DMS153 (cell line): ENCODE measurements at regions not wholly inside any gene's neighbourhood (a gene's known extent, or its start where the extent isn't known, plus 50 kb on each side); places are given as distances from the start of the nearest gene placed in this dataset.
"Not testable (repeated sequence)": the region's sequence is repeated elsewhere in the genome, so short reads cannot be mapped to it uniquely, and the experiment has no call there.

Source experiments
- DNase-seq: peaks from one replicate; lab custom pipeline; 2025; lab: John Stamatoyannopoulos, UW

DNA sequence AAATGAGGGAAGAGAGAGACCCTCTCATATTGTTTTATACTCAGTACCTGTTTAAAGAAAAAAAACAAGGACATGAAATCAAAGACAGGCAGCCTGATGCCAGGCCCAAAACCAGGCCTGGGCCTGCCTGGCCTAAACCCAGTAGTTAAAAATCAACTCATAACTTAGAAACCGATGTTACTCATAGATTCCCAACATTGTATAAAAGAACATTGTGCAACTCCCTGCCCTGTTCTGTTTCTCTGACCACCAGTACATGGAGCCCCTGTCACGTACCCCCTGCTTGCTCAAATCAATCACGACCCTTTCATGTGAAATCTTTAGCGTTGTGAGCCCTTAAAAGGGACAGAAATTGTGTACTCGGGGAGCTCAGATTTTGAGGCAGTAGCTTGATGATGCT lies 291.4 kb upstream of the SGCG start:
- DNase-seq: not testable (repeated sequence)

DNA sequence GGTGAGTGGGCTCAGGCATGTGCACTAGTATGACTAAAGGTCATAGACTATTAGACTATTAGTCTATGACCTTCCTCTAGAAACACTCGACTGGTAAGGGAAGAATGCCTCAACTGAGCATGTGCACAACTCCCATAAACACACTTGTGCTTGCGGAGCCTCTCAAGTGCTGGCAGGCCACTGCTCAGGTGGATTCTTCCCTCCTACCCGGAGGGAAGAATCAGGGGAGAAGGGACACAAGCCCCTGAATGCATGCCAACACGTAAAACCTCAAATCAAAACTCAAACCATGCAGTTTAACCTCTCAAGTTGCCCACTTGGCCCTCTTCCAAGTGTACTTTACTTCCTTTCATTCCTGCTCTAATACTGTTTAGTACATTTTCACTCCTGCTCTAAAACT lies 287.6 kb upstream of the SGCG start:
- DNase-seq: no peak

- no peak for DNase-seq
Measured at GRCh38 chr13:22893777-22894176, 287.0 kb upstream of the SGCG start.

DNA sequence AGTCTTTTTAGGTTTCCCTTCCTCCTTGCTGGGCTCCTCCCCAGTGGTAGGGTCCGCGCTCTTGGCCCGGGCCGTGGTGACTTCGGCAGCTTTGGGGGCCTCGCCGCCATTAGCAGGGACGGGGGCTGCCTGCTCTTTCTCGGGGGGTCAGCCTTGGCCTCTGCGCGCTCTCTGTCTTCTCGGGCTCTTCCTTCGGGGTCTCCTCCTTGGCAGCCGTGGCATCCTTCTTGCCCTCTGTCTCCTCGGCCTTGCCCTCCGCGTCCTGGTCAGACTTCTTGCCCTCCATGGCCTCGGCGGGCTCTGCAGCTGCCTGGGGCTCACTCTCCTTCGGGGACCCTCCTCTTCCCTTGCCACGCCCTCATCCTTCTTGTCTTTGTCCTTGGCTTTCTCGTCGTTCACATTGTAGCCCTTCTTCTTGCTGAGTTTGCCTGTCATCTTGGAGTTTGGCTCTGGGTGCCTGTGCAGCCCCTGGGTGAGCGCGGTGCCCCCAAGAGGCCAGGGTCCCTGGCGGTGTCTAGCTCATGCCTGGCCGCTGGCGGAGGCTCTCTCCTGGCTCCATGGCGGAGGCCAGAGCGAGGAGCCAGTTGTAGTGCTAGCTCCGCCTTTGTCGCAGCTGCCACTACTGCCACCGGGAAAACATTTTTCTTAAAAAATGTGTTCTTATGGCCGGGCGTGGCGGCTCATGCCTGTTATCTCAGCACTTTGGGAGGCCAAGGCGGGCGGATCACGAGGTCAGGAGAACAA lies 283.0 kb upstream of the SGCG start:
- no peak for DNase-seq

- not testable (repeated sequence) for DNase-seq
Measured at GRCh38 chr13:22900416-22900951, 280.3 kb upstream of the SGCG start.

DNA sequence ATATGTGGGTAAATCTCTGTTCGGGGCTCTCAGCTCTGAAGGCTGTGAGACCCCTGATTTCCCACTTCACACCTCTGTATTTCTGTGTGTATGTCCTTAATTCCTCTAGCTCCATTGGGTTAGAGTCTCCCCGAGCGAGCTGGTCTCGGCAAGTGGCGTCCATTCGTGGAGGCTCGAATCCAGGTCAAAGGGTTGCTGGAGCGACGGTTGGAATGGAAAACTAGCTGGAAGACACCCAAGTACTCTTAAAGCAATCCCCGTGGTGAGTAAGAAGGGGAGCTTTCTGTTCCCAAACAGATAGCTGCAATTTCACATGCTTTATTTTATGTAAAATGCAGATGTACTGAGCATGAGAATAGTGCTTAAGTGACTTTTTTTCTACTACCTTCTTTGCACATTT lies 277.5 kb upstream of the SGCG start:
- DNase-seq: no peak

- no peak for DNase-seq
Measured at GRCh38 chr13:22903925-22904324, 276.9 kb upstream of the SGCG start.

DNA sequence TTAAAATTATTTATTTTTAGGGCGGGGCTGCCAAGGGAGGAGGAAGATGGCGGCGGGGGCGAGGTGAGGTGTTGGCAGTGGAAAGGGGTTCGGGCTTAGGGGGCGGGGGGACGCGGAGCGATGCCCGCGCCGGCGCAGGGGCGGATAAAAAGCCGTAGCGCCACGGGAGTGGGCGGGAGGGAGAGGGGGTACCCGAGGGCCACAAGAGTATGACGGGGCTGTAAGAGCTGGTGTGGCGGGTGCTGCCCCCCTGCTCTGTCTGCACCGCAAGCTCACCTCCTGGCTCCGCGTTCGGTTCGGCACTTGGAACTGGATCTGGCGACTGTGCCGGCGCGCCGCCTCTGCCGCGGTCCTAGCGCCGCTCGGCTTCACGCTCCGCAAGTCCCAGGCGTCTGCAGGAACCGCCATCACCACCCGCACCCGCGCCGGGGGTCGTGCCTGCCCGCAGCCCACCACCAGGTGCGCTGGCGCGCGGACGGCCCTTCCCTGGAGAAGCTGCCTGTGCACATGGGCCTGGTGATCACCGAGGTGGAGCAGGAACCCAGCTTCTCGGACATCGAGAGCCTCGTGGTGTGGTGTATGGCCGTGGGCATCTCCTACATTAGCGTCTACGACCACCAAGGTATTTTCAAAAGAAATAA lies 265.2 kb upstream of the SGCG start:
- DNase-seq: no peak

DNA sequence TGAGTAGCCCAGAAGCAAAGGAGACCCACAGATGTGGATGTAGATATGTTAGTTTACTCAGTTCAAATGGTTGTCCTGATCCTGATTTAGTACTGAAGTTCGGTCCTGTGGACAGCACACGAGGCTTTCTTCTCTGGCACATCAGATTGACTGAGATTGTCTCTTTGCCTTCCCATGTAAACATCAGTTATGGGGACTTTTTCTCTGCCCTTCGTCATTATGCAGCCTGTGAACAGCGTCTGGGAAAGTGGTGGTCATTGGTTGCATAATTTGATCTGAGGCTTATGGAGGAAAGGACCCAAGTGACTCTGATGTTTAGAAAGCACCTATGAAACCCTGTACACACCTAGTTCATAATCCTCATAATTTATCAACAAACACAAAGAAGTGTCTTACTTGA lies 264.5 kb upstream of the SGCG start:
- not testable (repeated sequence) for DNase-seq

- no peak for DNase-seq
Measured at GRCh38 chr13:22925881-22926747, 254.7 kb upstream of the SGCG start.

GRCh38 chr13:22926748-22927400 lies 253.9 kb upstream of the SGCG start:
- no peak for DNase-seq

DNA sequence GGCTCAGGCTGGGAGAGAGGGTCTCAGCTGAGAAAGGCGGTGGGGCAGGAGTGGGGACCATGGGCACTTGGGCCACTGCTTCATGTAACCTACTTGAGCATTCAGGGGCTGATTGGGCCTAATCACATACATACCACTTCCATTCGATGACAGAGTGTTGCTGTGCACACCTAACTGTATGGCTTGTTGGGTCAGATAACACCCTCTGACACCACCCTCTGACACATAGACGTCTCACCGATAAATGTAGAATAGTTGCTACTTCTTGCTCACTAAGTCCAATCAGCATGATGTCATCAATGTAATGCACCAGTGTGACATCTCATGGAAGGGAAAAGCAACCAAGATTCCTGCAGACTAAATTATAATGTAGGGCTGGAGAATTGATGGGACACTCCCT lies 252.9 kb upstream of the SGCG start:
- not testable (repeated sequence) for DNase-seq

DNA sequence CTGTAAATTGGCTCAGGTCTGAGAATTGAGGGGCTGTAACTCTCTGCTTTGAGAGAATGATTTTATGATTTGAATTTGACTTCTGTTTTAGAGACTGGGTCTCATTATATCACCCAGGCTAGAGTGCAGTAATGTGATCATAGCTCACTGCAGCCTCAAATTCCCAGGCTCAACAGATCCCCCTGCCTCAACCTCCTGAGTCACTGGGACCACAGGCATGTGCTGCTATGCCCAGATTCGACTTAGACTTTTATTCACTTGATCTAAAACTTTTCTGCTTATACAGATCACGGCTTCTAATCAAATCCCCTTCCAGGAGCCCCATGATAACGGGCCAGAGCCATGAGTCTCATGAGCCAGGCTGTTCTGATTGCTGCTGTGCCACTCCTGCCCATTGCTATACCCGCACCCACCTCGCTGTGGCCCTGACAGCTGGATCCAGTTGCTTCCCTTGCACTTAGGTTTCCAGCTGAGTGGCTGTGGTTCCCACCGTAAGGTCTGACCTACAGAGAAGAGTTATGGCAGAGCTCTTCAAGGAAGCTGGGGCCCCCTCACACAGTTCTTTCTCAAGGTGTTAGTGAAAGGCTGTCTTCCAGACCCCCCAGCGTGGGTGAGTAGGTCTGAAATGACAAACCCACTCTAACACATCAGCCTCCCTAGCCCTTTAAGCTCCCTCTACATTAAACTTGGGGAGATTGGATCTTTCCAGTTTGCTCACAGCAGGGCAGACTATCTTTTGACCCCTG lies 251.2 kb upstream of the SGCG start:
- DNase-seq: no peak

DNA sequence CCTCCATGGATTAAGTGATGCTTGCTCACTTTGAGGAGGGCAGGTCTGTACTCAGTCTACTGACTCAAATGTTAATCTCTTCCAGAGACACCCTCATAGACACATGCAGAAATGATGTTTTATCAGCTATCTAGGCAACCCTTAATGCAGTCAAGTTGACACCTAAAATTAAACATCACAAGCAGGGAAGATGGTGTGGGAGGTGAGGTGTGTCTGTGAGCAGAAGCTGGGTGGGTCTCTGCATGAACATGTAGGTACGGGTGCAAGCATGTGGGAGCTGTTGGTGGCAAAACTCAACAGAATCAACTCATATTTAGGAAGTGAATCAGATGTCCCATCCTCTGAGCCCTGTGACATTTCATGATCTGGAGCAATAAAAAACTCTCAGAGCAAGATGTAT lies 249.2 kb upstream of the SGCG start:
- no peak for DNase-seq

DNA sequence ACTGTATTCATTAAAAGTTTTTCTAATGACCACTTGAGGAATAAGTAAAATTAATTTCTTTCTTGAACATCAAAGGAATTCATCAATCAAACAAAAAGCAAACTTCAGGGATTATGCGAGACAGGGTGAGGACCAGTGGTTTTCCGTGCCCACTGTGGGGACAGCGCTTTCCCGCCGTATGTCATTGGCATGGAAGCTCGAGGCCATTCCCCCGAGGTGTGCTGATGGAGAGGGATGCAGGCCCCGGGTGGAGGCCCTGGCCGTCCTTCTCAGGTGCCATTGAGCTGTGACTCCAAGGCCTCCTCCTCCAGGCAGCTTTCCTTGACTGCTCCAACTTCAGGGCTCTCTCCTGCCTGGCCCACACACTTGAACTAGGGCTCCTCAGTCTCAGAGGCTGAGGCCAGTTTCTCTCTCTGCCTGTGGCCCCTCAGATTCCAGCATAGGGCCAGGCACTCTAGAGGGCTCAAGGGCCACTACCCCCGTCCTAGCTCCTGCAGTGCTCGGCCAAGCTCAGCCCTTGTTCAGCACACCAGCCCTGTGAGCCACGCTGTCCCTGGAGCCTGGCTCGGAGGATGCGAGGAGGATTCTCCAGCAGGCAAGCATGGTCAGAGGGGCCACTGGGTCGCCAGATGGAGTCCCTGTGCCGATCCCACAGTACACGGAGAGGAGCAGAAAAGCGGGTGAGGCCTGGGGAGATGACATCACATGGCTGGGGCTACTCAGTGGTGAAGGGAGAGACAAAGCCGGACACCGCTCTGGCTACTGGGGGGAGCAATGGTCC lies 248.0 kb upstream of the SGCG start:
- DNase-seq: not testable (repeated sequence)

- no peak for DNase-seq
Measured at GRCh38 chr13:22933571-22934181, 247.1 kb upstream of the SGCG start.

- no peak for DNase-seq
Measured at GRCh38 chr13:22934744-22935523, 245.8 kb upstream of the SGCG start.

- DNase-seq: no peak
Measured at GRCh38 chr13:22936228-22936627, 244.6 kb upstream of the SGCG start.

- DNase-seq: no peak
Measured at GRCh38 chr13:22937241-22937640, 243.5 kb upstream of the SGCG start.
